ENCODE measurements at regions not wholly inside any gene's neighbourhood (a gene's known extent, or its start where the extent isn't known, plus 50 kb on each side); places are given as distances from the start of the nearest gene placed in this dataset.

- no peaks in the 10 kb centered on the region for H3K27me3 ChIP-seq
- DNase-seq (ENCODE audit: low spot score in 2 of 2): no peak
- H3K4me1 ChIP-seq: no peaks in the 10 kb centered on the region
- H3K27ac ChIP-seq: no peak overlapping the region
- no peak overlapping the region for H3K4me3 ChIP-seq
- H3K36me3 ChIP-seq: no peaks in the 10 kb centered on the region
- H3K9me3 ChIP-seq: no peaks in the 10 kb centered on the region
- 91% methylated on average over 2 of the region's 2 CpGs for WGBS
- TF ChIP-seq POLR2A (IDR thresholded peaks at IDR 0.05) (no peak), EP300 (IDR thresholded peaks at IDR 0.05) (no peak), POLR2AphosphoS5 (IDR thresholded peaks at IDR 0.05) (no peak), CTCF (IDR thresholded peaks at IDR 0.05) (no peak)
Observed at GRCh38 chr6:44721954-44722578, 334.6 kb downstream of the CDC5L start.

GRCh38 chr6:44722736-44723135, 335.2 kb downstream of the CDC5L start:
- no peak for DNase-seq (ENCODE audit: low spot score in 2 of 2)
- Histone ChIP-seq H3K9me3 (no peaks in the 10 kb centered on the region), H3K4me3 (no peak overlapping the region), H3K27ac (no peak overlapping the region), H3K4me1 (no peaks in the 10 kb centered on the region), H3K36me3 (no peaks in the 10 kb centered on the region), H3K27me3 (no peaks in the 10 kb centered on the region)
- no peak for TF ChIP-seq POLR2A (IDR thresholded peaks at IDR 0.05)
- no peak for TF ChIP-seq EP300 (IDR thresholded peaks at IDR 0.05)
- TF ChIP-seq POLR2AphosphoS5 (IDR thresholded peaks at IDR 0.05): no peak
- TF ChIP-seq CTCF (IDR thresholded peaks at IDR 0.05): no peak
- 74% methylated on average over 1 of the region's 1 CpG for WGBS

DNA sequence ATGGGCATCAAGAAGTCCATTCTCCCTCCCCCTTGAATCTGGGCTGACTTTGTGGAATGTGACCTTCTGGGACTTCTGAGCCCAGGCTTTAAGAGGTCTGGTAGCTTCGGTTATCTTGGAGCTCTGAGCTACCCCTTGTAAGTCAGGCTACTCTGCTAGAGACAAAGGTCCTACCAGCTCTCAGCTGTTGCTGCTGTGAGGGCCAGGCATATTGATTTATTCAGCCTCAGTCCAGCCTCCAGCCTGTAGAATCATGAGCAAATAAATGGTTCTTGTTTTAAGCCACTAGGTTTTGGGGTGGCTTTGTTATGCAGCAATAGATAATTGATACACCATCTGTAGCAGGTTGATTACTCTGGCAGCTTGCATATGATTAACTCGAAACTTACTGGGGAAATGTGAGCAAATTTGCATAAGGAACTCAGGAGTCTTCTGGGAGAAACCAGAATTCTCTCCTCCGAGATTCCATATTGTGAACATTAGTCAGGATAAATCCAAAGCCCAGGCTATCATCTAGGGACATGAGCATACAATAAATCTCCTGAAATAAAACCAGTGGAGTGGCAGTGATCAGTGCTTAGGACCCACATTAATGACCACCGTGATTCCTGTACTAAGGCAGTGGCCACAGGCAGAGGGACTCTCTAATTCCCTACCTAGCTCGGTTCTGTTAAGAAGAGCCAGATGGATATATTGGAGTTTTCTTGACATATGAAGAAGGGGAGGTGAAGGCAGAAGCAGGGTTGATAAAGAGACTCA, 336.1 kb downstream of the CDC5L start:
- Histone ChIP-seq H3K27me3 (no peaks in the 10 kb centered on the region), H3K4me3 (no peak overlapping the region), H3K27ac (no peak overlapping the region), H3K36me3 (no peaks in the 10 kb centered on the region), H3K4me1 (no peaks in the 10 kb centered on the region), H3K9me3 (no peaks in the 10 kb centered on the region)
- 82% methylated on average over 5 of the region's 5 CpGs for WGBS
- no peak for DNase-seq (ENCODE audit: low spot score in 2 of 2)
- no peak for TF ChIP-seq POLR2A (IDR thresholded peaks at IDR 0.05)
- TF ChIP-seq CTCF (IDR thresholded peaks at IDR 0.05): no peak
- TF ChIP-seq EP300 (IDR thresholded peaks at IDR 0.05): no peak
- no peak for TF ChIP-seq POLR2AphosphoS5 (IDR thresholded peaks at IDR 0.05)

GRCh38 chr6:44725070-44725469, 337.6 kb downstream of the CDC5L start:
- Histone ChIP-seq H3K4me3 (no peak overlapping the region), H3K36me3 (no peaks in the 10 kb centered on the region), H3K4me1 (no peaks in the 10 kb centered on the region), H3K27ac (no peak overlapping the region), H3K9me3 (no peaks in the 10 kb centered on the region), H3K27me3 (no peaks in the 10 kb centered on the region)
- WGBS: 77% methylated on average over 4 of the region's 4 CpGs
- no peak for DNase-seq (ENCODE audit: low spot score in 2 of 2)
- TF ChIP-seq POLR2A (IDR thresholded peaks at IDR 0.05) (no peak), POLR2AphosphoS5 (IDR thresholded peaks at IDR 0.05) (no peak), CTCF (IDR thresholded peaks at IDR 0.05) (no peak), EP300 (IDR thresholded peaks at IDR 0.05) (no peak)

All from suprapubic skin (tissue), 4 donors.